ENCODE measurements at regions not wholly inside any gene's neighbourhood (a gene's known extent, or its start where the extent isn't known, plus 50 kb on each side); places are given as distances from the start of the nearest gene placed in this dataset.

GRCh38 chr6:18675881-18676280 is 288.7 kb downstream of the RNF144B start:
- no peak for TF ChIP-seq POLR2AphosphoS5 (IDR thresholded peaks at IDR 0.05; ENCODE audit: low read depth, low read length)
- TF ChIP-seq ATF3 (IDR thresholded peaks at IDR 0.05), result no peak
- no peak for TF ChIP-seq CTCF (IDR thresholded peaks at IDR 0.05 in 2 of 3, conservative IDR thresholded peaks at IDR 0.05 in 1 of 3; ENCODE audit: borderline replicate concordance in 1 of 3, insufficient read depth in 1 of 3, low read depth in 2 of 3, low read length in 2 of 3)
- no peak for TF ChIP-seq EZH2phosphoT487 (IDR thresholded peaks at IDR 0.05; ENCODE audit: borderline replicate concordance)
- no peak for TF ChIP-seq FOSL1 (IDR thresholded peaks at IDR 0.05; ENCODE audit: low read depth)
- TF ChIP-seq POLR2A (IDR thresholded peaks at IDR 0.05; ENCODE audit: borderline replicate concordance, extremely low read depth, insufficient read depth, insufficient read length), result no peak
- TF ChIP-seq JUND (IDR thresholded peaks at IDR 0.05), result no peak
- TF ChIP-seq EZH2 (IDR thresholded peaks at IDR 0.05), result no peak
- TF ChIP-seq TCF7L2 (IDR thresholded peaks at IDR 0.05; ENCODE audit: borderline replicate concordance, extremely low read depth, insufficient read depth, insufficient read length), result no peak
